ENCODE measurements at regions not wholly inside any gene's neighbourhood (a gene's known extent, or its start where the extent isn't known, plus 50 kb on each side); places are given as distances from the start of the nearest gene placed in this dataset.
"Not testable (repeated sequence)": the region's sequence is repeated elsewhere in the genome, so short reads cannot be mapped to it uniquely, and the experiment has no call there.

GRCh38 chr9:62833323-62834200 lies 1643.7 kb downstream of the SPATA31A7 start:
- TF ChIP-seq RAD21 (conservative IDR thresholded peaks at IDR 0.05 in 1 of 2, IDR thresholded peaks at IDR 0.05 in 1 of 2); CTCF (IDR thresholded peaks at IDR 0.05); MAZ (IDR thresholded peaks at IDR 0.05; ENCODE audit: borderline replicate concordance, low read depth, low read length); RFX5 (IDR thresholded peaks at IDR 0.05); POLR2A (IDR thresholded peaks at IDR 0.05; ENCODE audit: low read length); BHLHE40 (IDR thresholded peaks at IDR 0.05; ENCODE audit: low read depth, low read length); USF2 (IDR thresholded peaks at IDR 0.05); CHD4 (IDR thresholded peaks at IDR 0.05; ENCODE audit: borderline replicate concordance): not testable (repeated sequence)
